Peyer's patch (tissue), 4 donors: ENCODE measurements at regions not wholly inside any gene's neighbourhood (a gene's known extent, or its start where the extent isn't known, plus 50 kb on each side); places are given as distances from the start of the nearest gene placed in this dataset.
"Not testable (repeated sequence)": the region's sequence is repeated elsewhere in the genome, so short reads cannot be mapped to it uniquely, and the experiment has no call there.

Experiments
- DNase-seq, 3 donors: peaks; one replicate each; pipeline ENCODE4 v3.0.0-alpha.2; 2017 to 2019
- H3K27ac ChIP-seq, 4 donors: fragments of 200-600 bp; sonication (generic); one replicate each; pipeline ENCODE4 v1.5.1; 2016 to 2019
- H3K27me3 ChIP-seq, 2 donors: fragments of 200-600 bp; sonication (generic); one replicate each; pipeline ENCODE4 v1.5.1; 2019
- H3K36me3 ChIP-seq, 3 donors: fragments of 200-600 bp; sonication (generic); one replicate each; pipeline ENCODE4 v1.5.1; 2016 to 2019
- H3K4me1 ChIP-seq, 4 donors: fragments of 200-600 bp; sonication (generic); one replicate each; pipeline ENCODE4 v1.5.1; 2016 to 2019
- H3K4me3 ChIP-seq, 4 donors: fragments of 200-600 bp; sonication (generic); 1 replicate in 3 of 4; 2 replicates in 1 of 4; pipeline ENCODE4 v1.5.1; 2016 to 2019; ENCODE audit warnings: mild to moderate bottlenecking in 1 of 4
- H3K9me3 ChIP-seq, 4 donors: fragments of 200-600 bp; sonication (generic); one replicate each; pipeline ENCODE4 v1.5.1; 2016 to 2019; ENCODE audit warnings: mild to moderate bottlenecking in 1 of 4
- POLR2A ChIP-seq, 2 donors: fragments of 450-650 bp; IDR thresholded peaks; one replicate each; pipeline ENCODE4 v1.5.1; 2017; ENCODE audit warnings: antibody characterized with exemption in 2 of 2, mild to moderate bottlenecking in 2 of 2, moderate library complexity in 2 of 2
- TF ChIP-seq, protein P1 (sequence below), 6 experiments: fragments of 450-650 bp in 4 of 6; fragments of 200-600 bp in 2 of 6; sonication (generic) in 1 of 6; IDR thresholded peaks; one replicate each; pipeline ENCODE4 v1.5.1; 2017 to 2019; ENCODE audit warnings: antibody characterized with exemption in 6 of 6, mild to moderate bottlenecking in 3 of 6, moderate library complexity in 1 of 6

DNA sequence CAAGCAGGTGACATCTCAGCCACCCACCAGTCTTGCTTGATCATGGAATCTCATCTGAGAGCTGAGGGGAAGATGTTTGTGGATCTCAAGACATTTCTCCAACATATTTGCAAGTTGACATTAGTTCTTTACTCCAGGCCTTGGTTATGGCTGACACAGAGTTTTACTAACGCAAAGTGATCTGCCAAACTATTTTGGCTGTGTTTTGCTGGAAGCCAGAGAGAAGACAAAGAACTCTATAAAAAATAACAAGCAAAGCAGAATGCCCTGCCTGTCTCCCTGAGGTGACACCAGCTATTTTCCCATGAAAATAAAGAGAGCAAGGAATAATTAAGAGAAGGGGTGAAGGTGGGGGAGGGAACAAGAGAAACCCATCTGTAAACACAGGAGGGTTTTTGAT is 286.4 kb downstream of the WDR11 start:
- Histone ChIP-seq H3K36me3 (no peaks in the 10 kb centered on the region), H3K27ac (no peak overlapping the region), H3K27me3 (no peaks in the 10 kb centered on the region), H3K4me1 (no peaks in the 10 kb centered on the region), H3K4me3 (no peak overlapping the region), H3K9me3 (no peaks in the 10 kb centered on the region)
- TF ChIP-seq POLR2A (IDR thresholded peaks at IDR 0.05) = no peak
- TF ChIP-seq, protein P1, sequence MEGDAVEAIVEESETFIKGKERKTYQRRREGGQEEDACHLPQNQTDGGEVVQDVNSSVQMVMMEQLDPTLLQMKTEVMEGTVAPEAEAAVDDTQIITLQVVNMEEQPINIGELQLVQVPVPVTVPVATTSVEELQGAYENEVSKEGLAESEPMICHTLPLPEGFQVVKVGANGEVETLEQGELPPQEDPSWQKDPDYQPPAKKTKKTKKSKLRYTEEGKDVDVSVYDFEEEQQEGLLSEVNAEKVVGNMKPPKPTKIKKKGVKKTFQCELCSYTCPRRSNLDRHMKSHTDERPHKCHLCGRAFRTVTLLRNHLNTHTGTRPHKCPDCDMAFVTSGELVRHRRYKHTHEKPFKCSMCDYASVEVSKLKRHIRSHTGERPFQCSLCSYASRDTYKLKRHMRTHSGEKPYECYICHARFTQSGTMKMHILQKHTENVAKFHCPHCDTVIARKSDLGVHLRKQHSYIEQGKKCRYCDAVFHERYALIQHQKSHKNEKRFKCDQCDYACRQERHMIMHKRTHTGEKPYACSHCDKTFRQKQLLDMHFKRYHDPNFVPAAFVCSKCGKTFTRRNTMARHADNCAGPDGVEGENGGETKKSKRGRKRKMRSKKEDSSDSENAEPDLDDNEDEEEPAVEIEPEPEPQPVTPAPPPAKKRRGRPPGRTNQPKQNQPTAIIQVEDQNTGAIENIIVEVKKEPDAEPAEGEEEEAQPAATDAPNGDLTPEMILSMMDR (IDR thresholded peaks at IDR 0.05) = no peak
- no peak for DNase-seq

- no peaks in the 10 kb centered on the region for H3K27me3 ChIP-seq
- DNase-seq = no peak
- peaks cover 0 to under 1% (median 0%) of the 10 kb centered on the region in 4 donors for H3K9me3 ChIP-seq
- H3K36me3 ChIP-seq = no peaks in the 10 kb centered on the region
- H3K4me1 ChIP-seq = no peaks in the 10 kb centered on the region
- H3K27ac ChIP-seq = no peak overlapping the region
- H3K4me3 ChIP-seq = no peak overlapping the region
- TF ChIP-seq POLR2A (IDR thresholded peaks at IDR 0.05) = no peak
- TF ChIP-seq, protein P1 (IDR thresholded peaks at IDR 0.05) = no peak
Observed at GRCh38 chr10:121138112-121138860, 287.1 kb downstream of the WDR11 start.

DNA sequence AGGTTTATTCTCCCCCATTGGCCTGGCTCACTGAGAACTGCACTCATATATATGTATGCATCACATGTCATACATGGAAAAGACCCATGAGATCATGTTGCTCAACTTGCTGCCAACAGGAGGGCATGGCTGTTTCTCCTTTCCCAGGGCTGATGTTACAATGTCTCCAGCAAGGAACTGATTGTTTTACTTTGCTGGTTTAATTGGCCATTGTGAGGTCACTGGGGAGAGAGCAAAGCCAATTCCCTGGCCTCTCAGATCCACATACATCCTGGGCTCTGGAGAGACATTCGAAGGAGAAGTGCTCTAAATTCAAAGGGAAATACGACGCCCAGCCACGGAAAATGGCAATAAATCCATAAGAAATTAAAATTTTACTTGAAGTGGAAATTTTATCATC is 287.8 kb downstream of the WDR11 start:
- Histone ChIP-seq H3K27me3 (no peaks in the 10 kb centered on the region), H3K27ac (no peak overlapping the region), H3K36me3 (no peaks in the 10 kb centered on the region), H3K9me3 (peaks cover 0 to 7% (median 0%) of the 10 kb centered on the region in 4 donors), H3K4me1 (no peaks in the 10 kb centered on the region), H3K4me3 (no peak overlapping the region)
- no peak for DNase-seq
- TF ChIP-seq POLR2A (IDR thresholded peaks at IDR 0.05) = no peak
- TF ChIP-seq, protein P1 (IDR thresholded peaks at IDR 0.05) = no peak

DNA sequence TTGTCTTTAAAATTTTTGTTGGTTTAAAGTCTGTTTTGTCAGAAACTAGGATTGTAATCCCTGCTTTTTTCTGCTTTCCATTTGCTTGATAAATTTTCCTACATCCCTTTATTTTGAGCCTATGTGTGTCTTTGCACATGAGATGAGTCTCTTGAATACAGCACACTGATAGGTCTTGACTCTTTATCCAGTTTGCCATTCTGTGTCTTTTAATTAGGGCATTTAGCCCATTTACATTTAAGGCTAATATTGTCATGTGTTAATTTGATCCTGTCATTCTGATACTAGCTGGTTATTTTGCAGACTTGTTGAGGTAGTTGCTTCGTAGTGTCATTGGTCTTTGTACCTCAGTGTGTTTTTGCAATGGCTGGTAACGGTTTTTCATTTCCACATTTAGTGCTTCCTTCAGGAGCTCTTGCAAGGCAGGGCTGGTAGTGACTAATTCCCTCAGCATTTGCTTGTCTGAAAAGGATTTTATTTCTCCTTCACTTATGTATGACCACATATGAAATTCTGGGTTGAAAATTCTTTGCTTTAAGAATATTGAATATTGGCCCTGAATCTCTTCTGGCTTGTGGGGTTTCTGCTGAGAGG is 294.7 kb downstream of the WDR11 start:
- not testable (repeated sequence) for H3K9me3 ChIP-seq, H3K36me3 ChIP-seq, H3K4me1 ChIP-seq, DNase-seq, H3K27ac ChIP-seq, H3K27me3 ChIP-seq, H3K4me3 ChIP-seq

DNA sequence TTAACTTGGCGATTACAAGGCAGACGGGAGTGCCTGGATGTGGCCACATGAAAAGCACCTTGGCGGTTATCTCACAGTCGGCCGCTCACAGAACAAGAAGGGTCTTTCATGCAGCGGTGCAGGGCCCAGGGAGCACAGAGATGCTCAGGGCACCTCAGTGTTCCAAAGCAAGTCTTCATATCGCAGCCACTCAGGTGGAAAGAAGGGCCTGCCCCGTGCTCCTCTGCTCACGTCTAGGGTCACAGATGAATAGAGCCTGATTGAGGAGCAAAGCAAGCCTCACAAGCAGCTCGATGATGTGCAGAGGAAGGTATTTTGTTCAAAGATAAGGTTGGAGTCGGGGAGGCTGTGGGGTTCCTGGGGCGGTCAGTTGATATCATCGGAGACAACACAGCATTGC is 297.8 kb downstream of the WDR11 start:
- TF ChIP-seq, protein P1 (IDR thresholded peaks at IDR 0.05) = no peak
- TF ChIP-seq POLR2A (IDR thresholded peaks at IDR 0.05) = no peak
- Histone ChIP-seq H3K4me3 (no peak overlapping the region), H3K9me3 (peaks cover 0 to 1% (median 0%) of the 10 kb centered on the region in 4 donors), H3K27ac (no peak overlapping the region), H3K36me3 (no peaks in the 10 kb centered on the region), H3K27me3 (no peaks in the 10 kb centered on the region), H3K4me1 (no peaks in the 10 kb centered on the region)
- no peak for DNase-seq

GRCh38 chr10:121152033-121152432 is 300.9 kb downstream of the WDR11 start:
- H3K27me3 ChIP-seq = no peaks in the 10 kb centered on the region
- no peaks in the 10 kb centered on the region for H3K36me3 ChIP-seq
- no peak for DNase-seq
- H3K4me1 ChIP-seq = no peaks in the 10 kb centered on the region
- H3K9me3 ChIP-seq = no peaks in the 10 kb centered on the region
- no peak overlapping the region for H3K4me3 ChIP-seq
- no peak overlapping the region for H3K27ac ChIP-seq
- TF ChIP-seq POLR2A (IDR thresholded peaks at IDR 0.05) = no peak
- TF ChIP-seq, protein P1 (IDR thresholded peaks at IDR 0.05) = no peak
